Keratinocyte (primary cell): ENCODE measurements at regions not wholly inside any gene's neighbourhood (a gene's known extent, or its start where the extent isn't known, plus 50 kb on each side); places are given as distances from the start of the nearest gene placed in this dataset.

Source experiments
- DNase-seq: peaks from one replicate; pipeline ENCODE4 v3.0.0-alpha.2; 2011; ENCODE audit warnings: low read depth, missing footprints, low spot score
- FAIRE-seq: peaks from 2 replicates; lab custom pipeline; 2011; peaks lifted over from hg19 to GRCh38; lab: Jason Lieb, UNC
- H2AFZ ChIP-seq: 2 replicates; pipeline ENCODE4 v1.6.0; 2012; ENCODE audit warnings: low read length, control low read depth, inconsistent platforms; ENCODE audit not compliant: control insufficient read depth
- H3K27ac ChIP-seq: 2 replicates; pipeline ENCODE4 v1.5.1; 2011; ENCODE audit warnings: low read length; ENCODE audit not compliant: control insufficient read depth, insufficient read depth
- H3K27me3 ChIP-seq: 3 replicates; pipeline ENCODE4 v1.6.0; 2011; ENCODE audit warnings: low read length; ENCODE audit not compliant: control insufficient read depth, insufficient read depth; ENCODE audit errors: extremely low read depth
- H3K36me3 ChIP-seq, 2 experiments: 2 replicates in 1 of 2; 3 replicates in 1 of 2; pipeline ENCODE4 v1.5.1; 2011; ENCODE audit warnings: low read length in 2 of 2, mild to moderate bottlenecking in 1 of 2; ENCODE audit not compliant: control insufficient read depth in 2 of 2, insufficient read depth in 2 of 2; ENCODE audit errors: extremely low read depth in 1 of 2
- H3K4me1 ChIP-seq: 3 replicates; pipeline ENCODE4 v1.5.1; 2011; ENCODE audit warnings: low read length; ENCODE audit not compliant: control insufficient read depth, insufficient read depth; ENCODE audit errors: extremely low read depth
- H3K4me2 ChIP-seq: 3 replicates; pipeline ENCODE4 v1.6.0; 2011; ENCODE audit warnings: low read depth, low read length; ENCODE audit not compliant: control insufficient read depth, insufficient read depth; ENCODE audit errors: extremely low read depth
- H3K4me3 ChIP-seq, 3 experiments: fragments of 200-600 bp in 1 of 3; sonication (generic) in 1 of 3; 2 replicates in 2 of 3; 3 replicates in 1 of 3; pipeline ENCODE4 v1.5.1; 2011 to 2016; ENCODE audit warnings: low read length in 3 of 3, mild to moderate bottlenecking in 3 of 3, control low read depth in 2 of 3, inconsistent platforms in 1 of 3, low read depth in 1 of 3, mixed read lengths in 1 of 3, mixed run types in 1 of 3, moderate library complexity in 1 of 3; ENCODE audit not compliant: control insufficient read depth in 2 of 3, insufficient read depth in 2 of 3; ENCODE audit errors: extremely low read depth in 1 of 3
- H3K79me2 ChIP-seq: 2 replicates; pipeline ENCODE4 v1.6.0; 2012; ENCODE audit warnings: low read length; ENCODE audit not compliant: control insufficient read depth, insufficient read depth
- H3K9ac ChIP-seq: 3 replicates; pipeline ENCODE4 v1.6.0; 2011; ENCODE audit warnings: low read length; ENCODE audit not compliant: control insufficient read depth, insufficient read depth; ENCODE audit errors: extremely low read depth
- H3K9me1 ChIP-seq: 3 replicates; pipeline ENCODE4 v1.6.0; 2011; ENCODE audit warnings: low read length; ENCODE audit not compliant: control insufficient read depth, insufficient read depth; ENCODE audit errors: extremely low read depth
- H3K9me3 ChIP-seq: 2 replicates; pipeline ENCODE4 v1.5.1; 2012; ENCODE audit warnings: low read depth, low read length; ENCODE audit not compliant: control insufficient read depth
- H4K20me1 ChIP-seq: 3 replicates; pipeline ENCODE4 v1.6.0; 2011; ENCODE audit warnings: low read length; ENCODE audit not compliant: control insufficient read depth, insufficient read depth; ENCODE audit errors: extremely low read depth
- EZH2 ChIP-seq: IDR thresholded peaks from one replicate; pipeline ENCODE4 v1.6.1; 2012; ENCODE audit warnings: inconsistent platforms, mild to moderate bottlenecking, low read length, moderate library complexity
- dilution Hi-C: fragments of 300-500 bp; cut with MboI; formaldehyde crosslinking; loops from one replicate; pipeline ENCODE4 v1.7.0; 2020; ENCODE audit warnings: low sequenced_read_pairs; ENCODE audit not compliant: extremely low pct_ligation_motif_present
- TF ChIP-seq, protein P1 (sequence below), 3 experiments: IDR thresholded peaks in 1 of 3; conservative IDR thresholded peaks in 1 of 3; optimal IDR thresholded peaks in 1 of 3; 2 replicates in 2 of 3; 3 replicates in 1 of 3; pipeline versions ENCODE3 to v1.5.1; 2011; ENCODE audit warnings: low read length in 3 of 3, mild to moderate bottlenecking in 3 of 3, moderate library complexity in 2 of 3, control low read depth in 1 of 3, inconsistent platforms in 1 of 3; ENCODE audit not compliant: insufficient read depth in 2 of 3; ENCODE audit errors: extremely low read depth in 1 of 3

DNA sequence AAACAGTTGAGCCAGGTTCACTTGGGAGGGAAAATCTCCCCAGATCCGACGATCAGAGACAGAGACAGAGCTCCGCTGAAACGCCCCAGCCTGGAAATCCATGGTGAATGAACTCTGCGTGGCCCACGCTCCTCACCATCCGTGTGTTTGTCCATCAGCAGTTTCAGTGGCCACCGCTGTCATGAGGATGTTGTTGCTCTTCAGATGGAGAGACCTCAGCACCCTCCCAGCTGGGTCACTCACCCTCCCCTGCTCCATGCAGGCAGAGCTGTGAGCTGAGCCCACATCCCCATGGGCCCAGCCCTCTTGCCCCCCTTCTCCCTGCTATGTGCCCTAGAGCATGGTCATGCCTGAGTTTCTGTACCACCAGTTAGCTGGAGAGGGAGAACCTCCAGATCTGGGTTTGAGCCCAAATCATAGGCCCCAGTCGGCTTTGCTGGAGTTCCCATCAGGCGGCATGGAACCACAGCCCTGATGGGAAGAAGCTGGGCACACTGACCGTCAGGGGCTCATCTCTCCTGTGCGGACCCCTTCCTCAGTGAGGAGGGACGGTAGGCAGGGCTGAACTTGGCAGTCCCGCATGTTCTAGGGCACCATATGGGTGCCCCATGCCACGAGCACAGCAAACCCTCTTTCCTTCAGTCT lies 154.4 kb upstream of the COL5A1 start:
- H3K4me2 ChIP-seq, result no peak overlapping the region
- H3K27ac ChIP-seq, result no peak overlapping the region
- DNase-seq, result no peak
- no peaks in the 10 kb centered on the region for H3K4me1 ChIP-seq
- no peaks in the 10 kb centered on the region for H3K9me1 ChIP-seq
- H2AFZ ChIP-seq, result no peak overlapping the region
- no peak overlapping the region for H3K9ac ChIP-seq
- TF ChIP-seq, protein P1, sequence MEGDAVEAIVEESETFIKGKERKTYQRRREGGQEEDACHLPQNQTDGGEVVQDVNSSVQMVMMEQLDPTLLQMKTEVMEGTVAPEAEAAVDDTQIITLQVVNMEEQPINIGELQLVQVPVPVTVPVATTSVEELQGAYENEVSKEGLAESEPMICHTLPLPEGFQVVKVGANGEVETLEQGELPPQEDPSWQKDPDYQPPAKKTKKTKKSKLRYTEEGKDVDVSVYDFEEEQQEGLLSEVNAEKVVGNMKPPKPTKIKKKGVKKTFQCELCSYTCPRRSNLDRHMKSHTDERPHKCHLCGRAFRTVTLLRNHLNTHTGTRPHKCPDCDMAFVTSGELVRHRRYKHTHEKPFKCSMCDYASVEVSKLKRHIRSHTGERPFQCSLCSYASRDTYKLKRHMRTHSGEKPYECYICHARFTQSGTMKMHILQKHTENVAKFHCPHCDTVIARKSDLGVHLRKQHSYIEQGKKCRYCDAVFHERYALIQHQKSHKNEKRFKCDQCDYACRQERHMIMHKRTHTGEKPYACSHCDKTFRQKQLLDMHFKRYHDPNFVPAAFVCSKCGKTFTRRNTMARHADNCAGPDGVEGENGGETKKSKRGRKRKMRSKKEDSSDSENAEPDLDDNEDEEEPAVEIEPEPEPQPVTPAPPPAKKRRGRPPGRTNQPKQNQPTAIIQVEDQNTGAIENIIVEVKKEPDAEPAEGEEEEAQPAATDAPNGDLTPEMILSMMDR (optimal IDR thresholded peaks at IDR 0.05 in 1 of 3, IDR thresholded peaks at IDR 0.05 in 1 of 3, conservative IDR thresholded peaks at IDR 0.05 in 1 of 3; ENCODE audit: extremely low read depth in 1 of 3, insufficient read depth in 2 of 3, low read length in 3 of 3), result no peak
- no peak for TF ChIP-seq EZH2
- peaks cover 6% of the 10 kb centered on the region for H3K27me3 ChIP-seq
- H4K20me1 ChIP-seq, result no peaks in the 10 kb centered on the region
- H3K9me3 ChIP-seq, result no peaks in the 10 kb centered on the region
- no peaks in the 10 kb centered on the region for H3K36me3 ChIP-seq
- dilution Hi-C loops, result no loop called here
- FAIRE-seq, result no peak
- H3K79me2 ChIP-seq, result no peaks in the 10 kb centered on the region
- H3K4me3 ChIP-seq, result no peak overlapping the region

DNA sequence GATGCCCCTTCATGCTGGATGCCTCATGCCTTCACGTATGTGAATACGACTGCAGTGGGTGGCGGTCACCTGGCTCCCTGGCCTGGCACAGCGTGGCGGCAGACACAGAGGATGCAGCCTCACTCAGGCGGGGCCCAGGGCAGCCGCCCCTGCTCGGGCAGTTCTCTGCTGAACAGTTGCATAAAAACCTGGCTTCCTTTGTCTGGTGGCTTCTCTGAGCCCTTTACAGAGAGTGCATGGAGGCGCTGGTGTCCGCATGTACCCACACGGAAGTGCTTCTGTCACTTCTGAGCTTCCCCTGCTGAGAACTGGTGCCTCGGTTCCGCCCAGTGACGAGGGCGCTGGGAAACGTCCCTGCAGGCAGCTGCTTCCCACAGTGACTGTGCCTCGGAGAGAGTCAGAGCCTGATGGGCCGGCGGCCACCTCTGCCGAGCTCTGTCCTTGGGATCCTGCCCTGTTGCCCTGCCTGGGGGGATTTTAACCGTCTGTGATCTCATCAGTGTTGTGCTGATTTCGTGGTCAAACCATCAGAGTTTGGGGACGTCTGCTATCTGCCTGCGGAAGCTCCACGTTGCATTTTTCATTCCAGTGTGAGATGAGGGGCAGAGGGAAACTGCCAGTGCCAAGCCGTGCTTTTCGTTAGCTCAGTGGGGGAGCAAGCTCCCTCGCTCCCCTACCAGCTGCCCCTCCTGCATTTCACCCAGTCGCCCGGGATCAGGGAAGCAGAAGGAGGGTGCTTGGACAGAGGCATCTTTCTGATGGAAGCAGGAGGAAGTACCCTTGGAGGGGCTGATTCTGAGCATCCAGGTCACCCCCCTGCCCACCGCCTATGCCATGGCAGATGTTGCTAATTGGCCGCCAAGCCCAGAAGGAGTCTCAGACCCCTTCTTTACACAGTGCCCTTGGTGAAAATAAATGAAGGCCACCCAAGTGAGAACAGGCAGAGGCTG lies 153.0 kb upstream of the COL5A1 start:
- Histone ChIP-seq H3K27me3 (peaks cover 6% of the 10 kb centered on the region), H2AFZ (no peak overlapping the region), H3K9ac (no peak overlapping the region), H3K9me3 (no peaks in the 10 kb centered on the region), H3K79me2 (no peaks in the 10 kb centered on the region), H3K4me1 (no peaks in the 10 kb centered on the region), H3K4me3 (no peak overlapping the region), H3K9me1 (no peaks in the 10 kb centered on the region), H3K4me2 (no peak overlapping the region), H4K20me1 (no peaks in the 10 kb centered on the region), H3K27ac (no peak overlapping the region), H3K36me3 (no peaks in the 10 kb centered on the region)
- DNase-seq (no peak), FAIRE-seq (no peak)
- dilution Hi-C loops, result no loop called here
- TF ChIP-seq, protein P1 (optimal IDR thresholded peaks at IDR 0.05 in 1 of 3, IDR thresholded peaks at IDR 0.05 in 1 of 3, conservative IDR thresholded peaks at IDR 0.05 in 1 of 3; ENCODE audit: extremely low read depth in 1 of 3, insufficient read depth in 2 of 3, low read length in 3 of 3), result no peak
- TF ChIP-seq EZH2, result no peak
